Activated CD8-positive, alpha-beta memory T cell treated with anti-CD3 and anti-CD28 coated beads, Interleukin-2, amount 10 ng/mL, durations not matched to agents 7 days and 5 days (primary cell): ENCODE measurements at regions not wholly inside any gene's neighbourhood (a gene's known extent, or its start where the extent isn't known, plus 50 kb on each side); places are given as distances from the start of the nearest gene placed in this dataset.

Source experiments
- ATAC-seq: fragments of 150-1000 bp; cut with Tn5 transposase; one replicate; pipeline ENCODE4 v1.10.0; 2021; ENCODE audit warnings: moderate library complexity
- CTCF ChIA-PET: fragments of 350-600 bp; sonication (Branson Sonifier 250); formaldehyde crosslinking; loops from one replicate; lab custom pipeline; 2021; ENCODE audit warnings: antibody characterized with exemption; lab: Charles Lee
- DNase-seq: peaks from one replicate; pipeline ENCODE4 v3.0.0-alpha.2; 2020
- H3K27ac Mint-ChIP-seq: one replicate; pipeline ENCODE4 v1.8.0; 2021; ENCODE audit warnings: mild to moderate bottlenecking, mixed read lengths
- H3K27me3 Mint-ChIP-seq: one replicate; pipeline ENCODE4 v1.8.0; 2021; ENCODE audit warnings: mixed read lengths
- H3K36me3 Mint-ChIP-seq: one replicate; pipeline ENCODE4 v1.8.0; 2021; ENCODE audit warnings: mild to moderate bottlenecking, mixed read lengths
- H3K4me1 Mint-ChIP-seq: one replicate; pipeline ENCODE4 v1.8.0; 2021; ENCODE audit warnings: mixed read lengths
- H3K4me3 Mint-ChIP-seq: one replicate; pipeline ENCODE4 v1.8.0; 2021; ENCODE audit warnings: mild to moderate bottlenecking, moderate library complexity, mixed read lengths
- H3K9me3 Mint-ChIP-seq: one replicate; pipeline ENCODE4 v1.8.0; 2022; ENCODE audit warnings: low read depth, mixed read lengths

GRCh38 chr5:26737348-26738265 is 300.8 kb downstream of the CDH9 start:
- DNase-seq, result no peak
- H3K27ac Mint-ChIP-seq, result no peak overlapping the region

GRCh38 chr5:26727916-26728315 is 310.5 kb downstream of the CDH9 start:
- DNase-seq, result no peak
- no peaks in the 10 kb centered on the region for H3K27me3 Mint-ChIP-seq
- H3K9me3 Mint-ChIP-seq, result peaks cover 18% of the 10 kb centered on the region
- CTCF ChIA-PET, result no interaction called here
- no peak for ATAC-seq
- H3K4me1 Mint-ChIP-seq, result no peaks in the 10 kb centered on the region
- no peaks in the 10 kb centered on the region for H3K36me3 Mint-ChIP-seq
- H3K4me3 Mint-ChIP-seq, result no peak overlapping the region
- H3K27ac Mint-ChIP-seq, result no peak overlapping the region

More at GRCh38 chr5:26737348-26738265, 300.8 kb downstream of the CDH9 start:
- Mint-ChIP-seq H3K4me3 (no peak overlapping the region), H3K9me3 (peaks cover 8% of the 10 kb centered on the region), H3K27me3 (no peaks in the 10 kb centered on the region), H3K4me1 (no peaks in the 10 kb centered on the region), H3K36me3 (no peaks in the 10 kb centered on the region)
- CTCF ChIA-PET, result no interaction called here
- ATAC-seq, result no peak

- CTCF ChIA-PET, result no interaction called here
- no peaks in the 10 kb centered on the region for H3K4me1 Mint-ChIP-seq
- H3K4me3 Mint-ChIP-seq, result no peak overlapping the region
- no peak overlapping the region for H3K27ac Mint-ChIP-seq
- ATAC-seq (no peak), DNase-seq (no peak)
- no peaks in the 10 kb centered on the region for H3K27me3 Mint-ChIP-seq
- H3K36me3 Mint-ChIP-seq, result no peaks in the 10 kb centered on the region
- H3K9me3 Mint-ChIP-seq, result peaks cover 2% of the 10 kb centered on the region
These were observed 318.6 kb downstream of the CDH9 start for GRCh38 chr5:26719803-26720202.

- DNase-seq, result no peak
- Mint-ChIP-seq H3K27ac (no peak overlapping the region), H3K9me3 (peaks cover 7% of the 10 kb centered on the region), H3K4me1 (no peaks in the 10 kb centered on the region), H3K27me3 (no peaks in the 10 kb centered on the region), H3K4me3 (no peak overlapping the region), H3K36me3 (no peaks in the 10 kb centered on the region)
- ATAC-seq, result no peak
- CTCF ChIA-PET, result no interaction called here
These were observed 337.5 kb downstream of the CDH9 start for GRCh38 chr5:26700759-26701384.

- CTCF ChIA-PET, result no interaction called here
- H3K27me3 Mint-ChIP-seq, result no peaks in the 10 kb centered on the region
- H3K36me3 Mint-ChIP-seq, result no peaks in the 10 kb centered on the region
- no peak overlapping the region for H3K4me3 Mint-ChIP-seq
- ATAC-seq, result no peak
- no peak for DNase-seq
- H3K9me3 Mint-ChIP-seq, result peaks cover 9% of the 10 kb centered on the region
- H3K27ac Mint-ChIP-seq, result no peak overlapping the region
- H3K4me1 Mint-ChIP-seq, result no peaks in the 10 kb centered on the region
These were observed 345.4 kb downstream of the CDH9 start for GRCh38 chr5:26692952-26693351.

GRCh38 chr5:26691486-26691885 is 346.9 kb downstream of the CDH9 start:
- DNase-seq, result no peak
- H3K4me3 Mint-ChIP-seq, result no peak overlapping the region
- H3K36me3 Mint-ChIP-seq, result no peaks in the 10 kb centered on the region
- peaks cover 8% of the 10 kb centered on the region for H3K9me3 Mint-ChIP-seq
- ATAC-seq, result no peak
- CTCF ChIA-PET, result no interaction called here
- no peak overlapping the region for H3K27ac Mint-ChIP-seq
- no peaks in the 10 kb centered on the region for H3K4me1 Mint-ChIP-seq
- H3K27me3 Mint-ChIP-seq, result no peaks in the 10 kb centered on the region

GRCh38 chr5:26690511-26690910 is 347.9 kb downstream of the CDH9 start:
- H3K36me3 Mint-ChIP-seq, result no peaks in the 10 kb centered on the region
- H3K4me1 Mint-ChIP-seq, result no peaks in the 10 kb centered on the region
- DNase-seq, result no peak
- ATAC-seq, result no peak
- no peak overlapping the region for H3K27ac Mint-ChIP-seq
- CTCF ChIA-PET, result no interaction called here
- H3K9me3 Mint-ChIP-seq, result peaks cover 12% of the 10 kb centered on the region
- H3K4me3 Mint-ChIP-seq, result no peak overlapping the region
- no peaks in the 10 kb centered on the region for H3K27me3 Mint-ChIP-seq

- CTCF ChIA-PET, result no interaction called here
- no peak overlapping the region for H3K4me3 Mint-ChIP-seq
- H3K27ac Mint-ChIP-seq, result no peak overlapping the region
- H3K27me3 Mint-ChIP-seq, result no peaks in the 10 kb centered on the region
- peaks cover 17% of the 10 kb centered on the region for H3K9me3 Mint-ChIP-seq
- H3K36me3 Mint-ChIP-seq, result no peaks in the 10 kb centered on the region
- no peaks in the 10 kb centered on the region for H3K4me1 Mint-ChIP-seq
- no peak for ATAC-seq
- DNase-seq, result no peak
These were observed 356.5 kb downstream of the CDH9 start for GRCh38 chr5:26681861-26682260.

GRCh38 chr5:26674846-26675245 is 363.5 kb downstream of the CDH9 start:
- Mint-ChIP-seq H3K9me3 (peaks cover 12% of the 10 kb centered on the region), H3K27me3 (no peaks in the 10 kb centered on the region), H3K4me3 (no peak overlapping the region), H3K4me1 (no peaks in the 10 kb centered on the region), H3K27ac (no peak overlapping the region), H3K36me3 (no peaks in the 10 kb centered on the region)
- no peak for DNase-seq
- CTCF ChIA-PET, result no interaction called here
- no peak for ATAC-seq

- ATAC-seq, result no peak
- Mint-ChIP-seq H3K27ac (no peak overlapping the region), H3K36me3 (no peaks in the 10 kb centered on the region), H3K4me3 (no peak overlapping the region), H3K4me1 (no peaks in the 10 kb centered on the region), H3K9me3 (peaks cover 9% of the 10 kb centered on the region), H3K27me3 (no peaks in the 10 kb centered on the region)
- no peak for DNase-seq
- CTCF ChIA-PET, result no interaction called here
These were observed 368.9 kb downstream of the CDH9 start for GRCh38 chr5:26669523-26669922.

GRCh38 chr5:26669031-26669430 is 369.4 kb downstream of the CDH9 start:
- ATAC-seq (no peak), DNase-seq (no peak)
- Mint-ChIP-seq H3K36me3 (no peaks in the 10 kb centered on the region), H3K4me3 (no peak overlapping the region), H3K27me3 (no peaks in the 10 kb centered on the region), H3K27ac (no peak overlapping the region), H3K9me3 (peaks cover 9% of the 10 kb centered on the region), H3K4me1 (no peaks in the 10 kb centered on the region)
- CTCF ChIA-PET, result no interaction called here

- DNase-seq, result no peak
- Mint-ChIP-seq H3K9me3 (peaks cover 1% of the 10 kb centered on the region), H3K4me1 (no peaks in the 10 kb centered on the region), H3K36me3 (no peaks in the 10 kb centered on the region), H3K27me3 (no peaks in the 10 kb centered on the region), H3K4me3 (no peak overlapping the region), H3K27ac (no peak overlapping the region)
- CTCF ChIA-PET, result no interaction called here
- ATAC-seq, result no peak
These were observed 372.0 kb downstream of the CDH9 start for GRCh38 chr5:26666371-26666770.

- CTCF ChIA-PET, result no interaction called here
- peaks cover 7% of the 10 kb centered on the region for H3K9me3 Mint-ChIP-seq
- DNase-seq, result no peak
- ATAC-seq, result no peak
- H3K36me3 Mint-ChIP-seq, result no peaks in the 10 kb centered on the region
- H3K4me3 Mint-ChIP-seq, result no peak overlapping the region
- H3K27ac Mint-ChIP-seq, result no peak overlapping the region
- no peaks in the 10 kb centered on the region for H3K4me1 Mint-ChIP-seq
- H3K27me3 Mint-ChIP-seq, result no peaks in the 10 kb centered on the region
These were observed 374.9 kb downstream of the CDH9 start for GRCh38 chr5:26663500-26663899.

- no peak overlapping the region for H3K27ac Mint-ChIP-seq
- ATAC-seq, result no peak
These were observed 375.5 kb downstream of the CDH9 start for GRCh38 chr5:26662806-26663360.

More at GRCh38 chr5:26662806-26663360, 375.5 kb downstream of the CDH9 start:
- peaks cover 7% of the 10 kb centered on the region for H3K9me3 Mint-ChIP-seq
- H3K27me3 Mint-ChIP-seq, result no peaks in the 10 kb centered on the region
- H3K36me3 Mint-ChIP-seq, result no peaks in the 10 kb centered on the region
- H3K4me3 Mint-ChIP-seq, result no peak overlapping the region
- CTCF ChIA-PET, result no interaction called here
- no peaks in the 10 kb centered on the region for H3K4me1 Mint-ChIP-seq
- DNase-seq, result no peak
